Neuronal stem cell (in vitro differentiated cells): ENCODE measurements at regions not wholly inside any gene's neighbourhood (a gene's known extent, or its start where the extent isn't known, plus 50 kb on each side); places are given as distances from the start of the nearest gene placed in this dataset.
"Not testable (repeated sequence)": the region's sequence is repeated elsewhere in the genome, so short reads cannot be mapped to it uniquely, and the experiment has no call there.

Experiments
- DNase-seq: peaks from one replicate; pipeline ENCODE4 v3.0.0-alpha.2; 2013; ENCODE audit warnings: low spot score
- H2AFZ ChIP-seq: one replicate; pipeline ENCODE4 v1.6.1; 2013; ENCODE audit warnings: mild to moderate bottlenecking, low read length, inconsistent platforms
- H2AK5ac ChIP-seq: 2 replicates; pipeline ENCODE4 v1.6.1; 2013; ENCODE audit warnings: low read depth, mild to moderate bottlenecking, inconsistent platforms, low read length, moderate library complexity, mixed read lengths
- H2BK120ac ChIP-seq: 2 replicates; pipeline ENCODE4 v1.6.1; 2013; ENCODE audit warnings: low read depth, mild to moderate bottlenecking, inconsistent platforms, low read length, moderate library complexity, mixed read lengths
- H2BK12ac ChIP-seq: one replicate; pipeline ENCODE4 v1.6.1; 2013; ENCODE audit warnings: low read length, inconsistent platforms
- H2BK15ac ChIP-seq: 2 replicates; pipeline ENCODE4 v1.6.1; 2013; ENCODE audit warnings: mild to moderate bottlenecking, low read length, inconsistent platforms, mixed read lengths
- H2BK5ac ChIP-seq: one replicate; pipeline ENCODE4 v1.6.1; 2013; ENCODE audit warnings: inconsistent platforms, mild to moderate bottlenecking, low read length, moderate library complexity
- H3K14ac ChIP-seq: one replicate; pipeline ENCODE4 v1.6.1; 2013; ENCODE audit warnings: low read length, inconsistent platforms
- H3K18ac ChIP-seq: 2 replicates; pipeline ENCODE4 v1.6.1; 2013; ENCODE audit warnings: low read length, inconsistent platforms
- H3K23ac ChIP-seq: 2 replicates; pipeline ENCODE4 v1.6.1; 2013; ENCODE audit warnings: low read depth, mild to moderate bottlenecking, mixed read lengths, low read length, inconsistent platforms; ENCODE audit not compliant: poor library complexity
- H3K27ac ChIP-seq: replicated peaks from 3 replicates; pipeline ENCODE4 v1.5.1; 2013; ENCODE audit warnings: low read length, inconsistent platforms
- H3K27me3 ChIP-seq, 3 experiments: 2 replicates each; pipeline ENCODE4 v1.6.1; 2013; ENCODE audit warnings: low read length in 3 of 3, mild to moderate bottlenecking in 2 of 3, inconsistent platforms in 1 of 3, low read depth in 1 of 3, mixed read lengths in 1 of 3, moderate library complexity in 1 of 3; ENCODE audit not compliant: control insufficient read depth in 3 of 3, insufficient read depth in 3 of 3
- H3K36me3 ChIP-seq, 2 donors: replicated peaks in 1 of 2; 2 replicates each; pipeline ENCODE4 v1.6.1; 2013; ENCODE audit warnings: low read length in 2 of 2; ENCODE audit not compliant: control insufficient read depth in 2 of 2, insufficient read depth in 2 of 2
- H3K4ac ChIP-seq: 2 replicates; pipeline ENCODE4 v1.6.1; 2013; ENCODE audit warnings: inconsistent platforms, mild to moderate bottlenecking, low read length, moderate library complexity
- H3K4me1 ChIP-seq, 2 donors: 1 replicate in 1 of 2; 2 replicates in 1 of 2; pipeline ENCODE4 v1.6.1; 2013; ENCODE audit warnings: low read length in 2 of 2, low read depth in 1 of 2; ENCODE audit not compliant: control insufficient read depth in 2 of 2, insufficient read depth in 1 of 2
- H3K4me2 ChIP-seq: one replicate; pipeline ENCODE4 v1.6.1; 2013; ENCODE audit warnings: mild to moderate bottlenecking, low read length, inconsistent platforms; ENCODE audit not compliant: insufficient read depth, poor library complexity, severe bottlenecking
- H3K4me3 ChIP-seq, 2 donors: 2 replicates each; pipeline ENCODE4 v1.5.1; 2013; ENCODE audit warnings: low read length in 2 of 2, mild to moderate bottlenecking in 2 of 2, inconsistent platforms in 1 of 2, moderate library complexity in 1 of 2
- H3K79me1 ChIP-seq: one replicate; pipeline ENCODE4 v1.6.1; 2013; ENCODE audit warnings: low read depth, mild to moderate bottlenecking, inconsistent platforms, low read length, moderate library complexity
- H3K9ac ChIP-seq: one replicate; pipeline ENCODE4 v1.6.1; 2013; ENCODE audit warnings: mild to moderate bottlenecking, low read depth, low read length, inconsistent platforms; ENCODE audit not compliant: poor library complexity
- H3K9me3 ChIP-seq, 2 donors: replicated peaks in 1 of 2; 2 replicates each; pipeline versions ENCODE3 to v1.6.1; 2013; ENCODE audit warnings: low read length in 2 of 2, mild to moderate bottlenecking in 2 of 2, inconsistent platforms in 1 of 2, low read depth in 1 of 2, mixed read lengths in 1 of 2, moderate library complexity in 1 of 2; ENCODE audit not compliant: control insufficient read depth in 2 of 2, insufficient read depth in 1 of 2
- H4K8ac ChIP-seq: one replicate; pipeline ENCODE4 v1.6.1; 2013; ENCODE audit warnings: low read depth, mild to moderate bottlenecking, inconsistent platforms, low read length, moderate library complexity
- H4K91ac ChIP-seq: one replicate; pipeline ENCODE4 v1.6.1; 2013; ENCODE audit warnings: low read length, low read depth, mild to moderate bottlenecking, inconsistent platforms; ENCODE audit not compliant: poor library complexity
- WGBS, 2 donors: extraction: QIAGEN DNeasy Blood & Tissue Kit; methylation state at CpG; one replicate each; pipeline ENCODE4 v1.1.7; 2013; ENCODE audit warnings: missing lambda C conversion rate in 2 of 2, mixed read lengths in 1 of 2; ENCODE audit not compliant: insufficient read length in 2 of 2, insufficient replicate concordance in 1 of 2; ENCODE audit errors: extremely low coverage in 2 of 2; 5-methylcytosine and 5-hydroxymethylcytosine counted together

DNA sequence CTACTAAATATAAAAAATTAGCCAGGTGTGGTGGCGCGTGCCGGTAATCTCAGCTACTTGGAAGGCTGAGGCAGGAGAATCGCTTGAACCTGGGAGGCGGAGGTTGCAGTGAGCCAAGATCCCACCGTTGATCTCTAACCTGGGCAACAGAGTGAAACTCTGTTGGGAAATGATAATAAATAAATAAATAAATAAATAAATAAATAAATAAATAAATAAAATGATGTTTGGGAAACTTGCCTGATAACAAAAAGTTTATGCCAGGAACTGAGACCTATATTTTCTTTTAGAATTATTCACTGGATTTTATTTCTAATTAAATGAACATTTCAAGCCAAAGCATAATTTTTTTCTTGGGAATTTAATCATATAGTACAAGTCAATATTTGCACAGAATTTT is 189.3 kb upstream of the CTNND2 start:
- no peak overlapping the region for H3K23ac ChIP-seq
- no peak overlapping the region for H3K18ac ChIP-seq
- H3K27ac ChIP-seq, result no peak overlapping the region
- no peak overlapping the region for H3K9ac ChIP-seq
- H3K27me3 ChIP-seq, result no peaks in the 10 kb centered on the region
- no peak overlapping the region for H3K14ac ChIP-seq
- no peak overlapping the region for H2BK120ac ChIP-seq
- no peaks in the 10 kb centered on the region for H3K79me1 ChIP-seq
- WGBS, 2 donors, result no CpG with 5 or more reads among the region's 6 CpGs
- no peak overlapping the region for H2BK5ac ChIP-seq
- no peak overlapping the region for H2AFZ ChIP-seq
- H3K4me3 ChIP-seq, result no peak overlapping the region
- H2BK12ac ChIP-seq, result no peak overlapping the region
- no peak overlapping the region for H3K4me2 ChIP-seq
- no peaks in the 10 kb centered on the region for H3K36me3 ChIP-seq
- H2AK5ac ChIP-seq, result no peak overlapping the region
- no peak overlapping the region for H4K8ac ChIP-seq
- no peak overlapping the region for H3K4ac ChIP-seq
- H3K4me1 ChIP-seq, result no peaks in the 10 kb centered on the region
- H4K91ac ChIP-seq, result no peak overlapping the region
- DNase-seq, result no peak
- H3K9me3 ChIP-seq, result no peaks in the 10 kb centered on the region
- no peak overlapping the region for H2BK15ac ChIP-seq

DNA sequence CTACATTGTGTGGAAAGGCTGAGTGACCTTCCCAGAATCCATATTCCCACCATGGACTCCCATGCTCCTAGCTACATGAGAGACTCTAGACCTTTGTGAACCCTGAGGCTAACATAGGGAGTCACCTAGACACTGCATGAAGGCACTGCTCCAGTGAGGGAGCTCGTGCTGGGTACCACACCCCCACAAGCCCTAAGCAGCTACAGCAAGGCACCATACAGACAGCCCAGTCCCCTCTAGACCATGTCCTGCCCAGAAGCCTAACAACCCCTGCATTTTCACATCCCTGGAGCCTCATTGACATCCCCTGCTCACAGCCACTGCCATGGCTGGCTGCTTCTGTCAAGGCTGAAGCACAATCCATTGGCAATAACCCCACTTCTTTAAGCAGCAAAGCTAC is 176.5 kb upstream of the CTNND2 start:
- Histone ChIP-seq H4K8ac (no peak overlapping the region), H3K27me3 (no peaks in the 10 kb centered on the region), H3K4me1 (no peaks in the 10 kb centered on the region), H3K18ac (no peak overlapping the region), H3K9ac (peak overlapping the region; percentile 50), H3K4me3 (no peak overlapping the region), H3K27ac (no peak overlapping the region), H3K23ac (no peak overlapping the region), H3K79me1 (no peaks in the 10 kb centered on the region), H2BK120ac (no peak overlapping the region), H2BK5ac (no peak overlapping the region), H2BK15ac (no peak overlapping the region), H3K36me3 (no peaks in the 10 kb centered on the region), H2AK5ac (no peak overlapping the region), H3K9me3 (no peaks in the 10 kb centered on the region), H3K4me2 (no peak overlapping the region), H2AFZ (no peak overlapping the region), H3K4ac (no peak overlapping the region), H4K91ac (no peak overlapping the region), H2BK12ac (no peak overlapping the region), H3K14ac (no peak overlapping the region)
- no peak for DNase-seq
- no CpG with 5 or more reads among the region's 1 CpG for WGBS, 2 donors

DNA sequence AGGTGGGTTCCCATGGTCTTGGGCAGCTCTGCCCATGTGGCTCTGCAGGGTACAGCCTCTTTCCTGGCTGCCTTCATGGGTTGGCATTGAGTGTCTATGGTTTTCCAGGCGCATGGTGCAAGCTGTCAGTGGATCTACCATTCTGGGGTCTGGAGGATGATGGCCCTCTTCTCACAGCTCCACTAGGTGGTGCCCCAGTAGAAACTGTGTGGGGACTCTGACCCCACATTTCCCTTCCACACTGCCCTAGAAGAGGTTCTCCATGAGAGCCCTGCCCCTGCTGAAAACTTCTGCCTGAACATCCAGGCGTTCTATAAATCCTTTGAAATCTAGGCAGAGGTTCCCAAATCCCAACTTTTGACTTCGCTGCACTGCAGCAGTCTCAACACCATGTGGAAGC is 174.0 kb upstream of the CTNND2 start:
- no CpG with 5 or more reads among the region's 3 CpGs for WGBS, 2 donors
- H3K4ac ChIP-seq, H3K9me3 ChIP-seq, H3K4me3 ChIP-seq, H3K9ac ChIP-seq, H2BK5ac ChIP-seq, H3K14ac ChIP-seq, H3K27me3 ChIP-seq, H3K4me1 ChIP-seq, H3K23ac ChIP-seq, H2BK120ac ChIP-seq, H3K79me1 ChIP-seq, H3K27ac ChIP-seq, H3K18ac ChIP-seq, H4K91ac ChIP-seq, DNase-seq, H2AK5ac ChIP-seq, H2AFZ ChIP-seq, H2BK12ac ChIP-seq, H4K8ac ChIP-seq, H3K36me3 ChIP-seq, H3K4me2 ChIP-seq, H2BK15ac ChIP-seq: not testable (repeated sequence)

DNA sequence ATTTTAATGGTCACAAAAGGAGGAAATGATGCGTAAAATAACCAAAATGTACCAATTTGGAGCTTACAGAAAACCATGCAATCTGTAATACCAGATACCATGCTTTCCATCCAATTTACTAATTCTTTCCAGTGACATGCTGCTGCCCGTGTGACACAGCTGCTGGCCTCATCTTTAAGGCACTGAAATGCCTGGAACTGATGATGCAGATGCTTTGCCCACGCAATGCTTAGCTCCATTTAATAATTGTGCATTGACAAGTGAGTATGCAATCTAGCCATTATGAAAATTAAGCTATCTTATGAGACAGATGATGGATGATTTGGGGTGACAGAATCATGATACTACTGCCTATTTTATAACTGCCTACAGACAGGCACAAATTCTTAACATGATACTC is 169.2 kb upstream of the CTNND2 start:
- Histone ChIP-seq H3K27ac (no peak overlapping the region), H3K23ac (no peak overlapping the region), H2AFZ (no peak overlapping the region), H3K4ac (no peak overlapping the region), H3K14ac (no peak overlapping the region), H4K8ac (no peak overlapping the region), H3K79me1 (no peaks in the 10 kb centered on the region), H3K4me2 (no peak overlapping the region), H2AK5ac (no peak overlapping the region), H3K4me1 (no peaks in the 10 kb centered on the region), H3K9ac (no peak overlapping the region), H3K9me3 (no peaks in the 10 kb centered on the region), H3K4me3 (no peak overlapping the region), H2BK15ac (no peak overlapping the region), H3K18ac (no peak overlapping the region), H2BK12ac (no peak overlapping the region), H3K36me3 (no peaks in the 10 kb centered on the region), H3K27me3 (no peaks in the 10 kb centered on the region), H4K91ac (no peak overlapping the region), H2BK5ac (no peak overlapping the region), H2BK120ac (no peak overlapping the region)
- no CpG with 5 or more reads among the region's 3 CpGs for WGBS, 2 donors
- no peak for DNase-seq
